Left ventricle myocardium inferior (tissue), 1 donor: ENCODE measurements at regions not wholly inside any gene's neighbourhood (a gene's known extent, or its start where the extent isn't known, plus 50 kb on each side); places are given as distances from the start of the nearest gene placed in this dataset.

Experiments
- DNase-seq: peaks from one replicate; pipeline ENCODE4 v3.0.0-alpha.2; 2020
- H3K27ac ChIP-seq: fragments of 200-600 bp; replicated peaks from 2 replicates; pipeline ENCODE4 v1.8.0; 2021
- H3K27me3 ChIP-seq: fragments of 200-600 bp; 2 replicates; pipeline ENCODE4 v1.8.0; 2021; ENCODE audit warnings: low read depth
- H3K36me3 ChIP-seq: fragments of 200-600 bp; 2 replicates; pipeline ENCODE4 v1.8.0; 2021
- H3K4me1 ChIP-seq: fragments of 200-600 bp; 2 replicates; pipeline ENCODE4 v1.8.0; 2021
- H3K4me3 ChIP-seq: fragments of 200-600 bp; 2 replicates; pipeline ENCODE4 v1.8.0; 2021; ENCODE audit warnings: mild to moderate bottlenecking, moderate library complexity
- H3K9me3 ChIP-seq: fragments of 200-600 bp; replicated peaks from 2 replicates; pipeline ENCODE4 v1.8.0; 2021
- intact Hi-C: fragments of 100-400 bp; cut with micrococcal nuclease; formaldehyde crosslinking; loops from one replicate; pipeline ENCODE4 v1.11.0; 2022
- TF ChIP-seq, protein P1 (sequence below): fragments of 200-600 bp; IDR thresholded peaks from 2 replicates; pipeline ENCODE4 v1.8.0; 2021; ENCODE audit warnings: antibody characterized with exemption, mild to moderate bottlenecking, borderline replicate concordance
- donor health status: DM: no; HTN: yes; CAD: no; lungs with severe emphysema.

DNA sequence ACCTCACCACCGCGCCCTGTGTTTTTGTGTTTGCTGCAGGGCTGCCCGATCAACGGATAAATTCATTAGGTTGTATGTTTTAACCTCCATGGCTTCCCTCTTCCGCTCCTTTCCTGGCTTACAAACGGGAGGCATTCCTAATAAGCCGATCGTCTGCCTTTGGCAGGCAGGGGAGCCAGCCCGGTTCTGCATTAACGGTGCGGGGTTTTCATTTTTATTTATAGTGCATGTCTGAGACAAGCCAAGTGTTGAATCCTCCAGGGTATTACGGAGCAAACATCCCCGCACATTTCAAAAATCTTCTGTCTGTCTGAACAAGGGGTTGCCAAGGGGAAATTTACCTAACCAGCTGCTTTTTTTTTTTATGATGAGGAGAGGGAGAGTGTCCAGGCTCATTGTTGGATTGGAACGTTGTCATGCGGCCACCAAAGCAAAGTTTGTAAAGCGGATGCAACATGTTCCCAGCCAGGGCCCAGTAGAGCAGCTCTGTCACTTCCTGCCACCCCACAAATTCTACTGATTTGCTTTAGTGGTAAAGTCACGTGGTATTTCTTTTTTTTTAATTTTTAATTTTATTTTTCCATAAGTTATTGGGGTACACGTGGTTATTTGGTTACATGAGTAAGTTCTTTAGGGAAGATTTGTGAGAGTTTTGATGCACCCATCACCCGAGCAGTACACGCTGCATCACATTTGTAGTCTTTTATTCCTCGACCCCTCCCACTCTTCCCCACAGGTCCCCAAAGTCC lies 92.3 kb upstream of the BAIAP2L1 start:
- intact Hi-C loops = no loop called here
- Histone ChIP-seq H3K27ac (no peak overlapping the region), H3K9me3 (peaks cover 32% of the 10 kb centered on the region), H3K4me1 (no peaks in the 10 kb centered on the region), H3K4me3 (no peak overlapping the region), H3K27me3 (peaks cover 12% of the 10 kb centered on the region), H3K36me3 (no peaks in the 10 kb centered on the region)
- TF ChIP-seq, protein P1, sequence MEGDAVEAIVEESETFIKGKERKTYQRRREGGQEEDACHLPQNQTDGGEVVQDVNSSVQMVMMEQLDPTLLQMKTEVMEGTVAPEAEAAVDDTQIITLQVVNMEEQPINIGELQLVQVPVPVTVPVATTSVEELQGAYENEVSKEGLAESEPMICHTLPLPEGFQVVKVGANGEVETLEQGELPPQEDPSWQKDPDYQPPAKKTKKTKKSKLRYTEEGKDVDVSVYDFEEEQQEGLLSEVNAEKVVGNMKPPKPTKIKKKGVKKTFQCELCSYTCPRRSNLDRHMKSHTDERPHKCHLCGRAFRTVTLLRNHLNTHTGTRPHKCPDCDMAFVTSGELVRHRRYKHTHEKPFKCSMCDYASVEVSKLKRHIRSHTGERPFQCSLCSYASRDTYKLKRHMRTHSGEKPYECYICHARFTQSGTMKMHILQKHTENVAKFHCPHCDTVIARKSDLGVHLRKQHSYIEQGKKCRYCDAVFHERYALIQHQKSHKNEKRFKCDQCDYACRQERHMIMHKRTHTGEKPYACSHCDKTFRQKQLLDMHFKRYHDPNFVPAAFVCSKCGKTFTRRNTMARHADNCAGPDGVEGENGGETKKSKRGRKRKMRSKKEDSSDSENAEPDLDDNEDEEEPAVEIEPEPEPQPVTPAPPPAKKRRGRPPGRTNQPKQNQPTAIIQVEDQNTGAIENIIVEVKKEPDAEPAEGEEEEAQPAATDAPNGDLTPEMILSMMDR = no peak
- DNase-seq = no peak

- Histone ChIP-seq H3K4me1 (no peaks in the 10 kb centered on the region), H3K4me3 (no peak overlapping the region), H3K36me3 (no peaks in the 10 kb centered on the region), H3K27ac (no peak overlapping the region), H3K27me3 (peaks cover 37% of the 10 kb centered on the region), H3K9me3 (no peaks in the 10 kb centered on the region)
- TF ChIP-seq, protein P1 = no peak
- intact Hi-C loops = no loop called here
- no peak for DNase-seq
These were observed 87.3 kb upstream of the BAIAP2L1 start for GRCh38 chr7:98488167-98488566.

- Histone ChIP-seq H3K4me3 (no peak overlapping the region), H3K27me3 (peaks cover 38% of the 10 kb centered on the region), H3K27ac (no peak overlapping the region), H3K36me3 (no peaks in the 10 kb centered on the region), H3K4me1 (no peaks in the 10 kb centered on the region), H3K9me3 (peaks cover 10% of the 10 kb centered on the region)
- intact Hi-C loops = no loop called here
- no peak for DNase-seq
- TF ChIP-seq, protein P1 = no peak
These were observed 83.2 kb upstream of the BAIAP2L1 start for GRCh38 chr7:98483964-98484545.

- H3K4me3 ChIP-seq = no peak overlapping the region
- TF ChIP-seq, protein P1 = no peak
- intact Hi-C loops = no loop called here
- H3K9me3 ChIP-seq = peaks cover 10% of the 10 kb centered on the region
- no peaks in the 10 kb centered on the region for H3K36me3 ChIP-seq
- no peaks in the 10 kb centered on the region for H3K4me1 ChIP-seq
- peaks cover 33% of the 10 kb centered on the region for H3K27me3 ChIP-seq
- H3K27ac ChIP-seq = no peak overlapping the region
- no peak for DNase-seq
These were observed 82.5 kb upstream of the BAIAP2L1 start for GRCh38 chr7:98483276-98483963.

GRCh38 chr7:98479318-98479717 lies 78.4 kb upstream of the BAIAP2L1 start:
- H3K4me1 ChIP-seq = no peaks in the 10 kb centered on the region
- peaks cover 37% of the 10 kb centered on the region for H3K27me3 ChIP-seq
- no peak overlapping the region for H3K27ac ChIP-seq
- no peak for DNase-seq
- H3K9me3 ChIP-seq = peaks cover 10% of the 10 kb centered on the region
- TF ChIP-seq, protein P1 = no peak
- no peak overlapping the region for H3K4me3 ChIP-seq
- no peaks in the 10 kb centered on the region for H3K36me3 ChIP-seq
- intact Hi-C loops = no loop called here
